ENCODE measurements at regions not wholly inside any gene's neighbourhood (a gene's known extent, or its start where the extent isn't known, plus 50 kb on each side); places are given as distances from the start of the nearest gene placed in this dataset.

DNA sequence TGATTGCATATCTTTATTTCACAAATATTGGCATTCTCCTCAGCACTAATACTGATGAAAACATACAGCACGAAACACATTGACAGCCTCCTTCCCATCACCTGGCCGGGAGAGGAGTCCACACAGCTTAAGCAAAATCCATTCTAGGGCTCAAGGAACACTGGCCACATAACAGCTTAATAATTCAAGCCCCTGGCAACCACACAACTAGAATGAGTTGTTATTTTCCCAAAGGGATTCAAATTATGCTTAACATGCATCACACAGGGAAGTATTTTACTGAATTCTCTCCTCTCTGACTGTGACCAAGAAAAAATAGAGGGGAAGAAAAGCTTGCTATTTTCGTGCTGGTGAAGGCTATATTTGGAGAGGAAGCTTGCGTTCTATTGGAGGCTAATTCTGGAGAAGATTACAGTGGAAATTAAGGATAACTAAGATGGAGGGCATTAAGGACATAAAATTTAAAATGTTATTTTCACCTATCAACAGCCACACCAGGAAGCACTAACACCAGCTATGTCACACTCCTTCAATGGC is 198.5 kb downstream of the ADGRG6 start:
- DNase-seq: no peak

DNA sequence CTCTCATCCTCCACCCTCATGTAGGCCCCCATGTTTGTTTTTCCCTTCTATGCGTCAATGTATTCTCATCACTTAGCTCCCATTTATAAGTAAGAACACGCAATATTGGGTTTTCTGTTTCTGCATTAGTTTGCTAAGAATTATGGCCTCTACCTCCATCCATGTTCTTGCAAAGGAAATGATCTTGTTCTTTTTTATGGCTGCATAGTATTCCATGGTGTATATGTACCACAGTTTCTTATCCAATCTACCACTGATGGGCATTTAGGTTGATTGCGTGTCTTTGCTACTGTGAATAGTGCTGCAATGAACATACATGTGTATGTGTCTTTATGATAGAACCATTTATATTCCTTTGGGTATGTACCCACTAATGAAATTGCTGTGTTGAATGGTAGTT is 200.0 kb downstream of the ADGRG6 start:
- no peak for DNase-seq

DNA sequence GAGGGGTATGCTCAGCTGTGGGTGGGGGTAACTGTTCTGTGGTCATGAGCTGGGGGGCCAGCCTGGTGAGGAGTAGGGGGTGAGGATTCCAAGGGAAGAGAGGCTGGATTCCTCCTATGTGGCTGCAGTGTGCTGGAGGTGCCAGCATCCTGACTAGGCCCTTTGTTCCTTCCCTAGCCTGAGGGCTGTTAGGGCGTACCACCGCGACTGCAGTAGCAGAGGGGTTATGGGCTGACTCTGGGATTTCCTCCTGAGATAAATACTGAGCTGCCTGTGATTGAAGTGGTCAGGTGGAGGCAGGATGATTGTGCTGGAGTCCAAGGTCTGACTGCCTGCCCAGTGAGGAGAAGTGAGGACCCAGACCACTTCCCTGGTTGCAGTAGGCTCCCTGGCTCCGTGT is 205.3 kb downstream of the ADGRG6 start:
- no peak for DNase-seq

GRCh38 chr6:142510211-142510610 is 208.4 kb downstream of the ADGRG6 start:
- no peak for DNase-seq

- no peak for DNase-seq
Observed at GRCh38 chr6:142518126-142518525, 216.3 kb downstream of the ADGRG6 start.

GRCh38 chr6:142518761-142519160 is 217.0 kb downstream of the ADGRG6 start:
- DNase-seq: no peak

GRCh38 chr6:142521791-142522190 is 220.0 kb downstream of the ADGRG6 start:
- DNase-seq: no peak

- DNase-seq: no peak
Observed at GRCh38 chr6:142523515-142524375, 221.9 kb downstream of the ADGRG6 start.

DNA sequence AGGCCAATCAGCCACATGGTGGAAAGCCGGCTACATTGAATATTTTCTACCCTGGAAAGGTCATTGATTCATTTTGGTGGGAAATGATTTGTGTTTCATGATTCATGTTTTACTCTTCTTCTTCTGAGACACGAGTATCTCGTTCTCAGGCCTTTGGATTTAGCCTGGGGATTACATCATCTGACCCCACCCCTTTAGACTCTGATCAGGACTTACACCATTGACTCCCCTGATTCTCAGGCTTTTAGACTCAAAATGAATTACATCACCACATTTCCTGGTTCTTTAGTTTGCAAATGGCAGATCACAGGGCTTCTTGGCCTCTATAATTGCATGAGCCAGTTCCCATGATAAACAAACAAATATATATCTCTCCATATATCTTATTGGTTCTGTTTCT is 228.8 kb downstream of the ADGRG6 start:
- no peak for DNase-seq

- no peak for DNase-seq
Observed at GRCh38 chr6:142531727-142532126, 229.9 kb downstream of the ADGRG6 start.

DNA sequence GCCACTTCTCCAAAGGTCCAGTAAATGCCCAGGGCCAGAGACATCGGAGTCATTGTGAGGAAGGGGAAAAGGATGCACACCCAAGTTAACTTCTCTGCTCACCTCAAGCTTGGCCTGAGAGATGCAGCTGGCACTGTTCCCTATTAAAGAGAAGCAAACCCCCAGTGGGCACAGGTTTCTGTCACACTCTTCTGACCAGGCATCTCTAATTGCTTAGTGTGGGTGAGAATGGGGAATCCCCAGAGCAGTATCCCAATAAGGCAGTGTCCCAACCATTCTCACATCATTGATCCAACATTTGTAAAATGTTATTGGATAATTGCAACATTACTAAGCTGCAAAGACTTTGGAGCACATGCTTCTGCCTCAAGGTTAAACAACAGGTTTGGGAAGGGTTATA is 232.3 kb downstream of the ADGRG6 start:
- no peak for DNase-seq

- no peak for DNase-seq
Observed at GRCh38 chr6:142534484-142534883, 232.7 kb downstream of the ADGRG6 start.

- no peak for DNase-seq
Observed at GRCh38 chr6:142537612-142538478, 236.0 kb downstream of the ADGRG6 start.

DNA sequence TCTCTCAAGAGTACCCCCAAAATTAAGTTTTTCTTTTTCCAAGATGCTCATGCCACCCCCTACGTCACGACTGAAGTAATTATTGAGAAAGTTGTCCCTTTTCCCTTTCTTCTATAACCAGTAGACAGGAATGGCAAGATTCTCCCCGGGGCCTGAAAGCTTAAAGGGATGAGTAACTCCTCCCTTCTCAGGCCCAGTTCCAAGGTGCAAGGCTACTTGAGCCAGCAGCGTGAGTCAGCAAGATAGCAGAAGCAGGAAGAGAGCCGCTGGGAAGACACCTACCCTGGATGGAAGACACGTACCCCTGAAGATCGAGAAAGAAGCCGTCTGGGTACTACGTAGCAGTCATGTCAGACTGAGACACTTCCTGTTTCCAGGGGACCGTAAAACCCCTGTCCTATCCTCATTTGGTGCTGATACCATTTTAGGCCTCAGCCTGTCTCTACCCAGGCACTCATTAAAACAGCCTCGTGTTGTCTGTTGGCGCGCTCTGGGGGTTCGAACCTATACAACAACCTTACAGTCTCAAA is 241.0 kb downstream of the ADGRG6 start:
- no peak for DNase-seq

DNA sequence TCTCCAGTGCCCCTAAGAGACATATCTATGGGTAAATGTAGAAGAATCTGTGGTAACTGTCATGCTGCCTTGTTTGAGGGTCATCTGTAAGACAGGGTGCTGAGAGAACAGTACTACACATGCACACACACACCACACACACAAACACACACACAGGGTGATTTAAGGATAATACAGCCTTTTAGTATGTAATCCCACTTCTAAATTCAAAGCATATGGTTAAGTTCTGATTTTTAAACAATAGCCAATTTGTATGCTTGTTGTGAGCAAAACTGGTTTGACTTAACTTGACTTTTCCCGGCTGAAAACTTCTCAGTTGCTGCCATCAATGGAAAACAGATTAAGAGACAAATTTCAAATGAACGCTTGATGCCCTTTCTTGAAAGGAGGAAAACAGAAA is 241.8 kb downstream of the ADGRG6 start:
- no peak for DNase-seq

DNA sequence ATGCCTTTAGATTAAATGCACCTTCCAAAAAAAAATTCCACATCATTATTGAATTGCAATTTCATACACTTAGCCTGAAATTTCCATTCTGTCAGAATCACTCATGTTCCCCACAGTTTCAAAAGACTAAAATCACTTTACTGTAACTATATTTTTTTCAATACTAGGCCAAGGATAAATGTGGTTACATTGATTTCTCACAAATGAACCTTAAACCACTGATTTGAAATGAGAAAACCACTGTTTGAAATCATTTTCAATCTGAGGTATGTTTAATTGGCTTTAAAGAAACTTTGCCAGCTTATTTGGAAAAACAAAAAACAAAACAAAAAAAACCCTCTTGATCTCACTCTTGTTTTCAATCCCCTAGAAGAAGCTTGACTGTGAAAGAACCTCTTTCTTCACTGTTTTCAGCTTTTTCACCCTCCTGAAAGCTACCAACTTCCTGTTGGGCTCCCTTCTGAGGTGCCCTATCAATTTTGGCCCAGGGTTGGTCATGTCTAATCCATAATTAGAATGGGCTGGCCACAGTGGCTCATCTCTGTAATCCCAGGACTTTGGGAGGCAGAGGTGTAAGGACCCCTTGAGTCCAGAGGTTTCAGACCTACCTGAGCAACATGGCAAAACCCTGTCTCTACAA is 242.5 kb downstream of the ADGRG6 start:
- DNase-seq: no peak

- no peak for DNase-seq
Observed at GRCh38 chr6:142545147-142545546, 243.3 kb downstream of the ADGRG6 start.

DNA sequence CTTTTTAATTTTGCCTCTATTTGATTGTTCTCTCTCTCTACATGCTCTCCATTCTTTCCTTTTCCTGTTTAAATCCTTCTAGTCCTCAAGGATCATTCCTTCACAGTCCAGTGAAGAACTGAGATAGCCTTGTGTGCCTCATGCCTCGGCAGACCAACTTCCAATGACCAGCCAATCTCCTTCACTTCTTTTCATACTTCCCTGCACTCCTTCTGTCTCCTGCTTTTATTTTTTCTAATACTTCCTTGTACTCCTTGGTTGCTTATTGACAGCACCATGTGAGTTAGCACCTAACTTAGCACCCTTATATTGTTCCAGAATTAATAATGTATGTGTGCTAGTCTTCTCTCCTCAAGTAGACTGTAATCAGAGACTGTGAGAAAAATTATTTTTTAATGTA is 246.8 kb downstream of the ADGRG6 start:
- no peak for DNase-seq

DNA sequence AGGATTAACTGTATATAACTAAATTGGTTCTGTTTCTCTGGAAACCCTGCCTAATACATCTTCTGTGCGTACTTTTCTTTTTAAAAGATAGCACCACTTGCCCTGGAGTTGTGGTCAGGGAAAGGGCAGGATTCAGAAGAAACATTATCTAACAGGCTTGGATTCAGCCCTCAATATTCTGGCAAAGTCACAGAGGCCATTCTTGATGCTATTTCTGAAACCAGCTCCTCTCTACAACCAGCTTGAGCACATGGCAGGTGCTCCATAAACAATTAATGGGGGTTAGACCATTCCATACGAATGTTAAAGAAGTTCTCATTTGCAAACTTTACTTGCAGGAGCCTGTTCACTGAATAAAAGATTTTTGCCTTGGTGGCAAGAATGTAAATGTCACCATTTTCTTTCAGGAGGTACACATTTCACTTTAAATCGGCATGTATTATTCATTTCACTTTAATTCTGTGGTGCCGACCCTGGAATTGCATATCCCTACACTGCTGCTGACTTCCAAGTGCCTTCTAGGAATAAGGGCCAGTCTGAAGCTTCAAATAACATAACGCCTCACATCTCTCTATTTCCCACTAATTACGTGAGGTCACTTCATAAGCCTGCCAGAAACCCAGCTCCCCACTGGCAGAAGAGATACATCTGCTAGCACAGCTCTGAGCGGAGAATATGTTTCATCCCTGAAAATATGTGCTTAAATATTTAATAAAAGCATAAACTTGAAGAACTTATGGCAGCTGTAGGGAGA is 248.7 kb downstream of the ADGRG6 start:
- no peak for DNase-seq

DNA sequence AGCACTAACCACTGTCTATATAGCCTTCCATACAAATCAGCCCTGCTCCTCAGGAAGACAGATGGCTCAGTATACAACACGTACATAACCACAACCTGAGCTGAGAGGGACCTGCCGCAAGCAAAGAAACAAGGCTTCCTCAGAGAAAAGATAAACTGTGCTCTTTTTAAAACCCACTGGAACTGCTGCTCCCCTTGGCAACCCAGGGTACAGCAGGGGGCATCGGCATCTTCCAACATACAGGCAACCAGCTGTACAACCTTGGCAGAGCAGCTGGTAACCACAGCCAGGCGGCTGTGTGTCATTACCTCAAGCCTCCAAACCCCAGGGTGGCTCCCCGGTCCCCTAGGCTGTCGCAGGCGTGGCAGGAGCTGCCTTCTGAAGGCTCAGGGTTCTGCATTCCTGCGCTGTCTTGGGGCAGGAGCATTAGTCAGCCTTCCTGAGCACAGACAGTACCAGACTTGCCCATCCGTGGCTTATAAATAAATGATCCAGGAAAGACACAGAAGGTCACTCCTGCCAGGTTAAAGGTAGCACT is 249.5 kb downstream of the ADGRG6 start:
- DNase-seq: no peak

DNA sequence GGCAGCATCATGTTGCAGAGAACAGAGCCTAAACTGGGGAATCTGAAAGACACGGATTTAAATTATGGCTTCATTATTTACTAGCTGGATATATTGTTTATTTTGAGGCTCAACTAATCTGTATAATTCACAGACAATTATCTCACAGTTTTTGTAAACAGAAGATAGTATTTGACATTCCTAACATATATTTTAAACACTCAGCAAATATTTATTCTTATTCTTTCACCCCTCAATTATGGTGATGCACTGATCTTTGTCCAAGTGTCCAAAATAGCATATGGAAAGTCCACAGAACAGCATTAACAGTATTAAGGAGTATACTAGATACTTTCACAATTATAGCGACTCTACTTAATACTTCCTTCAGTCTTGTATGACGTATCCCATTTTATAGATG is 257.0 kb downstream of the ADGRG6 start:
- no peak for DNase-seq

Data from C1 segment of cervical spinal cord (tissue), 14 donors.